LNCAP (cell line): ENCODE measurements at regions not wholly inside any gene's neighbourhood (a gene's known extent, or its start where the extent isn't known, plus 50 kb on each side); places are given as distances from the start of the nearest gene placed in this dataset.

Experiments used
- CTCF ChIP-seq: fragments of 450-650 bp; IDR thresholded peaks from 2 replicates; pipeline ENCODE4 v1.5.1; 2017; ENCODE audit warnings: mild to moderate bottlenecking

- TF ChIP-seq CTCF = no peak
Measured at GRCh38 chr1:5758000-5758858, 234.0 kb downstream of the NPHP4 start.

GRCh38 chr1:5757187-5757805 is 234.9 kb downstream of the NPHP4 start:
- no peak for TF ChIP-seq CTCF

GRCh38 chr1:5756434-5757186 is 235.6 kb downstream of the NPHP4 start:
- no peak for TF ChIP-seq CTCF

DNA sequence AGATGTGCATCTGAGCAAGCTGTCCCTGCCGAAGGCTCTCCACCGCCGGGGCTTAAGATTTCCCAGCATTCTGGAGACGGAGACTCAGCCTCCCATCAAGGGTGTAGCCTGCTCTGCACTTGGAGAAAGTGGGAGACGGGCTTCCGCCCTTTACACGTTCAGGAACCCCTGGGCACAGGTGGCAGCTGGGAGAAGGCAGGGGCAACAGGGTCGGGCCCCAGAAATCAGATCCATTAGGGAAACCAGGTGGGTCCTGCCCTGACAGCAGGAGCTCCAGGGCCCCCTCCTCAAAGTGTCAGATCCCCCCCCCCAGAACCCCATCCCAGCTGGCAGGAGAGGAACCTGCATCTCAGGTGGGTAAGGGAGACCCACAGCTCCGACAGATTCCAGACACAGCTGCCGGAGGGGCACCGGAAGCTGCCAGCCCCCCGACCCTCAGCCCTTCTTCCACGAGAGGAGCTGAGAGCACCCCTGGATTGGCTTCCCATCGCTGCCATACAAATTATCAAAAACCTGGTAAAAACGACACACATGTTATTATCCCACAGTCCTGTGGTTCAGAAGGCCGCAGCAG is 236.6 kb downstream of the NPHP4 start:
- no peak for TF ChIP-seq CTCF

- TF ChIP-seq CTCF = no peak
Measured at GRCh38 chr1:5754817-5755551, 237.2 kb downstream of the NPHP4 start.

DNA sequence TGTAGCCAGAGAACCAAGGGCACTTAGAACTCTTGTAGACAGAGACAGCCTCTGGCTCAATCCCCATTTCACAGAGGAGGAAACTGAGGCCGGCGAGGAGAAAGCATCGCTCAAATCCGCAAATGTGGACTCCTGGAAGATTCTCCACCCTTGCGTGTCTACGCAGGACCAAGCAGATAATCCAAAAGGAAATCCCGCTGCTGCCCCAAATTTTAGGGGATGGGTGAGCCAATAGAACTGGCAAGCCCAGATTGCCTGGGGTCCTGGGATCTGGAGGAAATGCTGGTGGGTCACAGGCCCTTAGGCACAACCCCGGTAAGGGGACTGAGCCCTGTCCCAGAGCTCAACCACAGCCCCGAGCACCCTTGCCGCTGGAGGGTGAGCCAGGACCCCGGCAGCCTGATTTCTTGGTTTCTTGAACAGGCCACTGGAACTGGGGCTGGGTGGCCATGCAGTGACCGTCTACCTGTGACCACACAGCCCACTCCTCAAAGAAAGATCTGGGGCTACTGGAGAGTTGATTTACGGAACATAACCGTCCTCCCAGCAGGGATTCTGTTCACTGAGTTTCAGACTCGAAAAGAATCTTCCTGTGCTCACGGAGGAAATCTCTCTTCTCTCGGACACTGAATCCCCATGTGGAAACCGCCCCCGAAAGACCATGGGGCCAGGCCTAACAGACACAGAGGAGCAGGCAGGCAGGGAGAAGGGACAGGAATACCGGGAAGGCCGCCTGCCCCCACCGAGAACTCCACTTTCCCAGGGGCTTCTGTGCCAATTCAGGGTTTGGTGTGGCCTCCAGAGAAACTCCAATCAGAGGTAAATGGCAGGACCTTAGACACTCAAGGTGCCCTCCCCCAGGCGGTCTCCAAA is 238.4 kb downstream of the NPHP4 start:
- no peak for TF ChIP-seq CTCF
